WTC11 (cell line): ENCODE measurements at regions not wholly inside any gene's neighbourhood (a gene's known extent, or its start where the extent isn't known, plus 50 kb on each side); places are given as distances from the start of the nearest gene placed in this dataset.
"Not testable (repeated sequence)": the region's sequence is repeated elsewhere in the genome, so short reads cannot be mapped to it uniquely, and the experiment has no call there.

Experiments used
- ATAC-seq: fragments of 200-7000 bp; cut with Tn5 transposase; 2 replicates; pipeline ENCODE4 v1.10.0; 2021; ENCODE audit warnings: mild to moderate bottlenecking, moderate library complexity
- CTCF ChIA-PET: fragments of 300-600 bp; sonication (Branson Sonifier 250); formaldehyde crosslinking; loops from one replicate; lab custom pipeline; 2021; ENCODE audit warnings: antibody characterized with exemption; lab: Charles Lee
- POLR2A ChIA-PET: fragments of 350-600 bp; sonication (Branson Sonifier 250); formaldehyde crosslinking; loops from one replicate; lab custom pipeline; 2021; ENCODE audit warnings: antibody characterized with exemption; lab: Charles Lee
- DNase-seq: peaks from one replicate; pipeline ENCODE4 v3.0.0; 2021; ENCODE audit warnings: low spot score
- H3K27ac Mint-ChIP-seq: 2 replicates; pipeline ENCODE4 v1.8.0; 2021; ENCODE audit warnings: mixed read lengths
- H3K27me3 Mint-ChIP-seq: 2 replicates; pipeline ENCODE4 v1.8.0; 2021; ENCODE audit warnings: low read depth, mild to moderate bottlenecking, moderate library complexity, mixed read lengths
- H3K36me3 Mint-ChIP-seq: 2 replicates; pipeline ENCODE4 v1.8.0; 2021; ENCODE audit warnings: mixed read lengths
- H3K4me1 Mint-ChIP-seq: 2 replicates; pipeline ENCODE4 v1.8.0; 2022; ENCODE audit warnings: mixed read lengths
- H3K4me3 Mint-ChIP-seq: 2 replicates; pipeline ENCODE4 v1.8.0; 2021; ENCODE audit warnings: mild to moderate bottlenecking, moderate library complexity, mixed read lengths
- H3K9me3 Mint-ChIP-seq: 2 replicates; pipeline ENCODE4 v1.8.0; 2021; ENCODE audit warnings: mixed read lengths
- EMX1 ChIP-seq: fragments of 250-450 bp; sonication (Bioruptor Pico); IDR thresholded peaks from 2 replicates; pipeline ENCODE4 v1.8.0; 2021; ENCODE audit warnings: mild to moderate bottlenecking
- GABPB1 ChIP-seq: sonication (generic); formaldehyde crosslinking; IDR thresholded peaks from 2 replicates; pipeline ENCODE4 v1.8.1; 2023; ENCODE audit warnings: mild to moderate bottlenecking, missing genetic modification reagents
- GRHL2 ChIP-seq: fragments of 250-450 bp; sonication (Bioruptor Pico); IDR thresholded peaks from 2 replicates; pipeline ENCODE4 v1.8.0; 2022; ENCODE audit warnings: mild to moderate bottlenecking, moderate library complexity; ENCODE audit not compliant: insufficient replicate concordance, severe bottlenecking
- JAZF1 ChIP-seq: fragments of 250-450 bp; sonication (Bioruptor Pico); IDR thresholded peaks from 2 replicates; pipeline ENCODE4 v1.9.0; 2021; ENCODE audit warnings: moderate library complexity, mild to moderate bottlenecking, inconsistent platforms
- JUN ChIP-seq: sonication (generic); formaldehyde crosslinking; IDR thresholded peaks from 2 replicates; pipeline ENCODE4 v1.8.0; 2023; ENCODE audit warnings: mild to moderate bottlenecking, missing genetic modification reagents
- NFATC4 ChIP-seq: fragments of 250-450 bp; sonication (Bioruptor Pico); IDR thresholded peaks from 2 replicates; pipeline ENCODE4 v1.9.0; 2021; ENCODE audit warnings: mild to moderate bottlenecking
- NFE2L1 ChIP-seq: sonication (generic); formaldehyde crosslinking; IDR thresholded peaks from 2 replicates; pipeline ENCODE4 v1.8.1; 2023; ENCODE audit warnings: missing genetic modification reagents
- RELA ChIP-seq: sonication (generic); formaldehyde crosslinking; IDR thresholded peaks from 2 replicates; pipeline ENCODE4 v1.8.1; 2022; ENCODE audit warnings: missing genetic modification reagents, mild to moderate bottlenecking, borderline replicate concordance
- RORB ChIP-seq: fragments of 250-450 bp; sonication (Bioruptor Pico); IDR thresholded peaks from 2 replicates; pipeline ENCODE4 v1.9.0; 2021; ENCODE audit warnings: mild to moderate bottlenecking
- TP53 ChIP-seq: sonication (generic); formaldehyde crosslinking; IDR thresholded peaks from 2 replicates; pipeline ENCODE4 v1.8.1; 2023; ENCODE audit warnings: mild to moderate bottlenecking, missing genetic modification reagents
- ZNF671 ChIP-seq: fragments of 250-450 bp; sonication (Bioruptor Pico); IDR thresholded peaks from 2 replicates; pipeline ENCODE4 v1.8.0; 2021; ENCODE audit warnings: mild to moderate bottlenecking
- TF ChIP-seq, protein P1 (sequence below): sonication (generic); formaldehyde crosslinking; IDR thresholded peaks from 2 replicates; pipeline ENCODE4 v1.8.1; 2022; ENCODE audit warnings: mild to moderate bottlenecking, missing genetic modification reagents, moderate library complexity, borderline replicate concordance
- TF ChIP-seq, protein P2 (sequence below): sonication (generic); formaldehyde crosslinking; IDR thresholded peaks from 2 replicates; pipeline ENCODE4 v1.8.0; 2022; ENCODE audit warnings: mild to moderate bottlenecking, missing genetic modification reagents
- TF ChIP-seq, protein P3 (sequence below): fragments of 250-450 bp; sonication (Bioruptor Pico); IDR thresholded peaks from 2 replicates; pipeline ENCODE4 v1.9.0; 2021; ENCODE audit warnings: mild to moderate bottlenecking
- TF ChIP-seq, protein P4 (sequence below): sonication (generic); formaldehyde crosslinking; IDR thresholded peaks from 2 replicates; pipeline ENCODE4 v1.8.1; 2023; ENCODE audit warnings: mild to moderate bottlenecking, missing genetic modification reagents
- TF ChIP-seq, protein P5 (sequence below): sonication (generic); formaldehyde crosslinking; IDR thresholded peaks from 2 replicates; pipeline ENCODE4 v1.8.1; 2022; ENCODE audit warnings: missing genetic modification reagents, borderline replicate concordance
- TF ChIP-seq, protein P6 (sequence below): fragments of 250-450 bp; sonication (Bioruptor Pico); conservative IDR thresholded peaks from 2 replicates; pipeline ENCODE4 v1.9.0; 2021; ENCODE audit warnings: mild to moderate bottlenecking
- TF ChIP-seq, protein P7 (sequence below): sonication (generic); formaldehyde crosslinking; IDR thresholded peaks from 2 replicates; pipeline ENCODE4 v1.8.1; 2023; ENCODE audit warnings: mild to moderate bottlenecking, moderate library complexity, missing genetic modification reagents
- TF ChIP-seq, protein P8 (sequence below): sonication (generic); formaldehyde crosslinking; IDR thresholded peaks from 2 replicates; pipeline ENCODE4 v1.8.0; 2023; ENCODE audit warnings: missing genetic modification reagents

DNA sequence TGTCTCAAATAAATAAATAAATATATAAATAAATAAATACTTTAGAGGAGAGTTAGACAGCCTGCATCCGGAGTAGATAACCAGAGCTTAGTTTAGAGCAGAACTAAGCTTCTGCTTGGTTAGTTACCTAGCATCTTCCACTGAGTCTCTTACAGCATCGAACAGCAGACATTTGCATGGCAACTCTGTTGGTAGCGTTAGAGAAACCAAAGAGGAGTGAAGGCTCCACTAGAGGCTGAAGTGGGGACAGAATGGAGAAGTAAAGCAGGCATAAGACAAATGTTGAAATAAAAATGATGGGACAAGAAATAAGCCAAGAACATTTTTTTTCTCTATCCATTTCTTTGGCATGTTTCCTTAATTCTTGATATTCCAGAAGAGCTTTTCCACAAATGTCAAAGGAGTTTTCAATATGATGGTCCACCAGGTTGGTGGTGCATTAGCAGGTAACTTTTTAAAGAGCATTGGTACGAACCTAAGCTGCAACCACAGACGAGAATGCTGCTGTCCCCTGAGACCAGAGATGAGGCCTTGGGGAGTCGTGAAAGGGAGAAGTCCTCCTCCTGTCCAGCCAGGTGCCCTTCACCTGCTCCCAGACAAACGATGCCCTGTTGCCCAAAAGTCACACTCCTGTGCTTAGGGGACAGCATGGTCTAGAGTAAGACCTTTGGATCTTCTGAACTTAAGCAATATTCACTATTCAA is 438.3 kb downstream of the DIRAS2 start:
- TF ChIP-seq JAZF1 = no peak
- no peak for TF ChIP-seq EMX1 (CRISPR knock-in tag)
- no peak for TF ChIP-seq RELA (CRISPR knock-in tag)
- TF ChIP-seq, protein P1, sequence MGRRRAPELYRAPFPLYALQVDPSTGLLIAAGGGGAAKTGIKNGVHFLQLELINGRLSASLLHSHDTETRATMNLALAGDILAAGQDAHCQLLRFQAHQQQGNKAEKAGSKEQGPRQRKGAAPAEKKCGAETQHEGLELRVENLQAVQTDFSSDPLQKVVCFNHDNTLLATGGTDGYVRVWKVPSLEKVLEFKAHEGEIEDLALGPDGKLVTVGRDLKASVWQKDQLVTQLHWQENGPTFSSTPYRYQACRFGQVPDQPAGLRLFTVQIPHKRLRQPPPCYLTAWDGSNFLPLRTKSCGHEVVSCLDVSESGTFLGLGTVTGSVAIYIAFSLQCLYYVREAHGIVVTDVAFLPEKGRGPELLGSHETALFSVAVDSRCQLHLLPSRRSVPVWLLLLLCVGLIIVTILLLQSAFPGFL = no peak
- no peak for TF ChIP-seq NFE2L1 (CRISPR knock-in tag)
- TF ChIP-seq, protein P2, sequence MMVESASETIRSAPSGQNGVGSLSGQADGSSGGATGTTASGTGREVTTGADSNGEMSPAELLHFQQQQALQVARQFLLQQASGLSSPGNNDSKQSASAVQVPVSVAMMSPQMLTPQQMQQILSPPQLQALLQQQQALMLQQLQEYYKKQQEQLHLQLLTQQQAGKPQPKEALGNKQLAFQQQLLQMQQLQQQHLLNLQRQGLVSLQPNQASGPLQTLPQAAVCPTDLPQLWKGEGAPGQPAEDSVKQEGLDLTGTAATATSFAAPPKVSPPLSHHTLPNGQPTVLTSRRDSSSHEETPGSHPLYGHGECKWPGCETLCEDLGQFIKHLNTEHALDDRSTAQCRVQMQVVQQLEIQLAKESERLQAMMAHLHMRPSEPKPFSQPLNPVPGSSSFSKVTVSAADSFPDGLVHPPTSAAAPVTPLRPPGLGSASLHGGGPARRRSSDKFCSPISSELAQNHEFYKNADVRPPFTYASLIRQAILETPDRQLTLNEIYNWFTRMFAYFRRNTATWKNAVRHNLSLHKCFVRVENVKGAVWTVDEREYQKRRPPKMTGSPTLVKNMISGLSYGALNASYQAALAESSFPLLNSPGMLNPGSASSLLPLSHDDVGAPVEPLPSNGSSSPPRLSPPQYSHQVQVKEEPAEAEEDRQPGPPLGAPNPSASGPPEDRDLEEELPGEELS = no peak
- TF ChIP-seq NFATC4 = no peak
- TF ChIP-seq, protein P3, sequence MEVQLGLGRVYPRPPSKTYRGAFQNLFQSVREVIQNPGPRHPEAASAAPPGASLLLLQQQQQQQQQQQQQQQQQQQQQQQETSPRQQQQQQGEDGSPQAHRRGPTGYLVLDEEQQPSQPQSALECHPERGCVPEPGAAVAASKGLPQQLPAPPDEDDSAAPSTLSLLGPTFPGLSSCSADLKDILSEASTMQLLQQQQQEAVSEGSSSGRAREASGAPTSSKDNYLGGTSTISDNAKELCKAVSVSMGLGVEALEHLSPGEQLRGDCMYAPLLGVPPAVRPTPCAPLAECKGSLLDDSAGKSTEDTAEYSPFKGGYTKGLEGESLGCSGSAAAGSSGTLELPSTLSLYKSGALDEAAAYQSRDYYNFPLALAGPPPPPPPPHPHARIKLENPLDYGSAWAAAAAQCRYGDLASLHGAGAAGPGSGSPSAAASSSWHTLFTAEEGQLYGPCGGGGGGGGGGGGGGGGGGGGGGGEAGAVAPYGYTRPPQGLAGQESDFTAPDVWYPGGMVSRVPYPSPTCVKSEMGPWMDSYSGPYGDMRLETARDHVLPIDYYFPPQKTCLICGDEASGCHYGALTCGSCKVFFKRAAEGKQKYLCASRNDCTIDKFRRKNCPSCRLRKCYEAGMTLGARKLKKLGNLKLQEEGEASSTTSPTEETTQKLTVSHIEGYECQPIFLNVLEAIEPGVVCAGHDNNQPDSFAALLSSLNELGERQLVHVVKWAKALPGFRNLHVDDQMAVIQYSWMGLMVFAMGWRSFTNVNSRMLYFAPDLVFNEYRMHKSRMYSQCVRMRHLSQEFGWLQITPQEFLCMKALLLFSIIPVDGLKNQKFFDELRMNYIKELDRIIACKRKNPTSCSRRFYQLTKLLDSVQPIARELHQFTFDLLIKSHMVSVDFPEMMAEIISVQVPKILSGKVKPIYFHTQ (CRISPR knock-in tag) = no peak
- TF ChIP-seq, protein P4, sequence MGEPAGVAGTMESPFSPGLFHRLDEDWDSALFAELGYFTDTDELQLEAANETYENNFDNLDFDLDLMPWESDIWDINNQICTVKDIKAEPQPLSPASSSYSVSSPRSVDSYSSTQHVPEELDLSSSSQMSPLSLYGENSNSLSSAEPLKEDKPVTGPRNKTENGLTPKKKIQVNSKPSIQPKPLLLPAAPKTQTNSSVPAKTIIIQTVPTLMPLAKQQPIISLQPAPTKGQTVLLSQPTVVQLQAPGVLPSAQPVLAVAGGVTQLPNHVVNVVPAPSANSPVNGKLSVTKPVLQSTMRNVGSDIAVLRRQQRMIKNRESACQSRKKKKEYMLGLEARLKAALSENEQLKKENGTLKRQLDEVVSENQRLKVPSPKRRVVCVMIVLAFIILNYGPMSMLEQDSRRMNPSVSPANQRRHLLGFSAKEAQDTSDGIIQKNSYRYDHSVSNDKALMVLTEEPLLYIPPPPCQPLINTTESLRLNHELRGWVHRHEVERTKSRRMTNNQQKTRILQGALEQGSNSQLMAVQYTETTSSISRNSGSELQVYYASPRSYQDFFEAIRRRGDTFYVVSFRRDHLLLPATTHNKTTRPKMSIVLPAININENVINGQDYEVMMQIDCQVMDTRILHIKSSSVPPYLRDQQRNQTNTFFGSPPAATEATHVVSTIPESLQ (CRISPR knock-in tag) = no peak
- TF ChIP-seq, protein P5, sequence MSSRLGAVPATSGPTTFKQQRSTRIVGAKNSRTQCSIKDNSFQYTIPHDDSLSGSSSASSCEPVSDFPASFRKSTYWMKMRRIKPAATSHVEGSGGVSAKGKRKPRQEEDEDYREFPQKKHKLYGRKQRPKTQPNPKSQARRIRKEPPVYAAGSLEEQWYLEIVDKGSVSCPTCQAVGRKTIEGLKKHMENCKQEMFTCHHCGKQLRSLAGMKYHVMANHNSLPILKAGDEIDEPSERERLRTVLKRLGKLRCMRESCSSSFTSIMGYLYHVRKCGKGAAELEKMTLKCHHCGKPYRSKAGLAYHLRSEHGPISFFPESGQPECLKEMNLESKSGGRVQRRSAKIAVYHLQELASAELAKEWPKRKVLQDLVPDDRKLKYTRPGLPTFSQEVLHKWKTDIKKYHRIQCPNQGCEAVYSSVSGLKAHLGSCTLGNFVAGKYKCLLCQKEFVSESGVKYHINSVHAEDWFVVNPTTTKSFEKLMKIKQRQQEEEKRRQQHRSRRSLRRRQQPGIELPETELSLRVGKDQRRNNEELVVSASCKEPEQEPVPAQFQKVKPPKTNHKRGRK (CRISPR knock-in tag) = no peak
- TF ChIP-seq, protein P6, sequence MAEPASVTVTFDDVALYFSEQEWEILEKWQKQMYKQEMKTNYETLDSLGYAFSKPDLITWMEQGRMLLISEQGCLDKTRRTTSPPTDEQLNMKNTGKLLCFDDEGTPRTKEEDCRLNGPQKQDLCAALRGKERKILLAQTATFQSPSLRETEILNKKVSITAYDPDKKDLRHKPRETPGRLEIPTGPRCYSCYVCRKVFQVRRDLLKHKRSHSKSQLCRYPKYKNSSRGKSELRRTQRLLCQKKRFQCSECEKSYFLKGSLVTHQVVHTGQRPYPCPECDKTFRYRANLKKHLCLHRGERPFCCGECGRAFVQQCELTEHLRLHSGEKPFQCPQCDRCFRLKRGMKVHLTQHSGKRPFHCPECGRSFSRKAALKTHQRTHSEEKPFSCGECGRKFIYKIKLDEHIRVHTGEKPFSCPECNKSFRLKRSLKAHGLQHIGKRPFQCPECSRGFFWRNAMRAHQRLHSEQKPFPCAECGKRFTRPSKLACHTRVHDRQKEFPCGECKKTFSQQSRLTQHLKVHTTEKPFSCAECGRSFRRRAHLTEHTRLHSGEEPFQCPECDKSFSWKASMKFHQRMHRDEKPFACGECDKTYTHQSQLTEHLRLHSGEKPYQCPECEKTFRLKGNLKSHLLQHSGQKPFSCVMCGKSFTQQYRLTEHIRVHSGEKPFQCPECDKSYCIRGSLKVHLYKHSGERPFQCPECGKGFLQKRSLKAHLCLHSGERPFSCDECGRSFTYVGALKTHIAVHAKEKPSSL (CRISPR knock-in tag) = no peak
- TF ChIP-seq JUN (CRISPR knock-in tag) = no peak
- no peak for TF ChIP-seq ZNF671 (CRISPR knock-in tag)
- no peak for TF ChIP-seq TP53
- TF ChIP-seq GRHL2 = no peak
- no peak for TF ChIP-seq RORB (CRISPR knock-in tag)
- TF ChIP-seq, protein P7, sequence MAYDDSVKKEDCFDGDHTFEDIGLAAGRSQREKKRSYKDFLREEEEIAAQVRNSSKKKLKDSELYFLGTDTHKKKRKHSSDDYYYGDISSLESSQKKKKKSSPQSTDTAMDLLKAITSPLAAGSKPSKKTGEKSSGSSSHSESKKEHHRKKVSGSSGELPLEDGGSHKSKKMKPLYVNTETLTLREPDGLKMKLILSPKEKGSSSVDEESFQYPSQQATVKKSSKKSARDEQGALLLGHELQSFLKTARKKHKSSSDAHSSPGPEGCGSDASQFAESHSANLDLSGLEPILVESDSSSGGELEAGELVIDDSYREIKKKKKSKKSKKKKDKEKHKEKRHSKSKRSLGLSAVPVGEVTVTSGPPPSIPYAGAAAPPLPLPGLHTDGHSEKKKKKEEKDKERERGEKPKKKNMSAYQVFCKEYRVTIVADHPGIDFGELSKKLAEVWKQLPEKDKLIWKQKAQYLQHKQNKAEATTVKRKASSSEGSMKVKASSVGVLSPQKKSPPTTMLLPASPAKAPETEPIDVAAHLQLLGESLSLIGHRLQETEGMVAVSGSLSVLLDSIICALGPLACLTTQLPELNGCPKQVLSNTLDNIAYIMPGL (CRISPR knock-in tag) = no peak
- TF ChIP-seq GABPB1 = no peak
- TF ChIP-seq, protein P8, sequence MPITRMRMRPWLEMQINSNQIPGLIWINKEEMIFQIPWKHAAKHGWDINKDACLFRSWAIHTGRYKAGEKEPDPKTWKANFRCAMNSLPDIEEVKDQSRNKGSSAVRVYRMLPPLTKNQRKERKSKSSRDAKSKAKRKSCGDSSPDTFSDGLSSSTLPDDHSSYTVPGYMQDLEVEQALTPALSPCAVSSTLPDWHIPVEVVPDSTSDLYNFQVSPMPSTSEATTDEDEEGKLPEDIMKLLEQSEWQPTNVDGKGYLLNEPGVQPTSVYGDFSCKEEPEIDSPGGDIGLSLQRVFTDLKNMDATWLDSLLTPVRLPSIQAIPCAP (CRISPR knock-in tag) = no peak
- TF ChIP-seq, all 79 proteins: peak for 0
- POLR2A ChIA-PET = no interaction called here
- H3K27ac Mint-ChIP-seq = no peak overlapping the region

DNA sequence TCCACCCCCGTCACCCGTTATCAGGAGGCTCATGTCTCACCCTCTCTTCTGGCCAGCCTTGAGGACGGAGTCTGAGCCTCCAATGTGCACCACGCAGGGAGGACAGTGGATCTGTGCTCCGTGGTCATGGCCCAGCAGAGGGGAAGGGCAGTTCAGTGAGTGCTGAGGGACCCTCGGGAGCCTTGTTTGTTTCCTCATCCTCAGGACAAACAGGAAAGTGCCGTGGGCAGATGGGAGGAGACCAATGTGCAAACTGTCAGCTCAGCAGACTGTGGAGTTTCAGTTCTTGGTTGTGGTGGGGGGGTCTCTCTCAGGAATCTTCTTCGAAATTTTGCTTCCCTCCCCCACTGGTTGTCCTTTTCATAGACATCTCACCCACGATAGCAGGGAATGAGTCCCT is 429.6 kb downstream of the DIRAS2 start:
- CTCF ChIA-PET, H3K27ac Mint-ChIP-seq, POLR2A ChIA-PET, H3K27me3 Mint-ChIP-seq, H3K4me3 Mint-ChIP-seq, DNase-seq, H3K4me1 Mint-ChIP-seq, ATAC-seq, H3K36me3 Mint-ChIP-seq, H3K9me3 Mint-ChIP-seq: not testable (repeated sequence)

More for the DNA sequence above, 438.3 kb downstream of the DIRAS2 start:
- Mint-ChIP-seq H3K27me3 (no peaks in the 10 kb centered on the region; the same call in 1 of the 2 replicates), H3K4me3 (no peak overlapping the region), H3K9me3 (peaks cover 6% of the 10 kb centered on the region), H3K36me3 (no peaks in the 10 kb centered on the region), H3K4me1 (no peaks in the 10 kb centered on the region)
- ATAC-seq (no peak), DNase-seq (no peak)
- CTCF ChIA-PET = interaction anchor here (0.6 kb wide), 1 partner anchor 1063 kb away, joined by 4 read pairs; no protein-coding TSS in a partner anchor
